ENCODE measurements at regions not wholly inside any gene's neighbourhood (a gene's known extent, or its start where the extent isn't known, plus 50 kb on each side); places are given as distances from the start of the nearest gene placed in this dataset.

DNA sequence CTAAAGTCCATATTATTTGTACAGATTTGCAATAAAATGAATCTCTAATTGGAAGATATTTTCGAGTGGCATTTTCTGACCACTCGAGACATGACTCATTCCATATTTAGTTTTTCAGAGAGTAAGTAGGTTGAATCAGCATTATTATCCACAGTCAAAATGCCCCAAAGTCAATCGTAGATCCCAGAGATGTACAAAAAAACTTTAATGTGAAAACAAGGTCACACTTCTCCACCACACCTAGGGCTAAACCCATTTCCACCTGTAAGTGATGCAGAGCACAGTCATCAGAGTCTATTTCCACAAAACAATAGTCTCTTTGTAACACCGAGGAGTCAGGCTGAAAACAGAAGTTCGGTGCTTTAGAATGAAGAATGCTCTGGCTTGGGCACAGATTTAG is 117.1 kb upstream of the TENM3 start:
- no peak overlapping the region for H2AFZ ChIP-seq (ENCODE audit: low read length)
- no peaks in the 10 kb centered on the region for H3K79me2 ChIP-seq (ENCODE audit: insufficient read depth, low read length)
- H3K9me3 ChIP-seq (ENCODE audit: low read length) = peaks cover 16% of the 10 kb centered on the region
- H4K20me1 ChIP-seq (ENCODE audit: insufficient read depth, low read length) = no peaks in the 10 kb centered on the region
- no peak for DNase-seq (ENCODE audit: low spot score)
- no peak for ATAC-seq
- BruUV-seq (replicated peaks) = no TSS peak
- H3K4me2 ChIP-seq (ENCODE audit: low read depth, low read length) = no peak overlapping the region
- H3K9ac ChIP-seq (ENCODE audit: insufficient read depth, low read depth, low read length) = no peak overlapping the region
- 4% methylated on average over 5 of the region's 5 CpGs for WGBS (ENCODE audit: low lambda C conversion rate)
- ChIA-PET CTCF (ENCODE audit: low intra/inter-chr PET ratio, low total read pairs) (no interaction called here), POLR2A (no interaction called here)
- H3K36me3 ChIP-seq (replicated peaks in 1 of 2; ENCODE audit: control insufficient read depth in 1 of 2, insufficient read depth in 2 of 2, low read length in 2 of 2) = no peaks in the 10 kb centered on the region
- in situ Hi-C loops (cut with HindIII; ENCODE audit: extremely low pct_ligation_motif_present, low pct_unique_long_range_greater_than_20kb) (no loop called here), intact Hi-C loops (cut with micrococcal nuclease; ENCODE audit: unreplicated experiment) (no loop called here)
- no peak overlapping the region for H3K27ac ChIP-seq (ENCODE audit: extremely low read length, insufficient read depth, low read length)
- TF ChIP-seq ZNF136 (CRISPR knock-in tag; IDR thresholded peaks at IDR 0.05; ENCODE audit: low read depth) (no peak), MAZ (IDR thresholded peaks at IDR 0.05; ENCODE audit: borderline replicate concordance, low read depth, low read length) (no peak), MAZ (CRISPR knock-in tag; IDR thresholded peaks at IDR 0.05; ENCODE audit: low read depth) (no peak), ZNF30 (CRISPR knock-in tag; IDR thresholded peaks at IDR 0.05) (no peak), EHMT2 (IDR thresholded peaks at IDR 0.05; ENCODE audit: borderline replicate concordance, low read depth, low read length) (no peak), FOXP1 (IDR thresholded peaks at IDR 0.05) (no peak), FOXP1 (CRISPR knock-in tag; IDR thresholded peaks at IDR 0.05) (no peak), ZNF616 (CRISPR knock-in tag; IDR thresholded peaks at IDR 0.05; ENCODE audit: low read depth) (no peak), KAT7 (CRISPR knock-in tag; IDR thresholded peaks at IDR 0.05; ENCODE audit: borderline replicate concordance) (no peak), SMYD3 (CRISPR knock-in tag; IDR thresholded peaks at IDR 0.05) (no peak), U2AF2 (IDR thresholded peaks at IDR 0.05; ENCODE audit: low read depth, low read length) (no peak)
- TF ChIP-seq, protein P1, sequence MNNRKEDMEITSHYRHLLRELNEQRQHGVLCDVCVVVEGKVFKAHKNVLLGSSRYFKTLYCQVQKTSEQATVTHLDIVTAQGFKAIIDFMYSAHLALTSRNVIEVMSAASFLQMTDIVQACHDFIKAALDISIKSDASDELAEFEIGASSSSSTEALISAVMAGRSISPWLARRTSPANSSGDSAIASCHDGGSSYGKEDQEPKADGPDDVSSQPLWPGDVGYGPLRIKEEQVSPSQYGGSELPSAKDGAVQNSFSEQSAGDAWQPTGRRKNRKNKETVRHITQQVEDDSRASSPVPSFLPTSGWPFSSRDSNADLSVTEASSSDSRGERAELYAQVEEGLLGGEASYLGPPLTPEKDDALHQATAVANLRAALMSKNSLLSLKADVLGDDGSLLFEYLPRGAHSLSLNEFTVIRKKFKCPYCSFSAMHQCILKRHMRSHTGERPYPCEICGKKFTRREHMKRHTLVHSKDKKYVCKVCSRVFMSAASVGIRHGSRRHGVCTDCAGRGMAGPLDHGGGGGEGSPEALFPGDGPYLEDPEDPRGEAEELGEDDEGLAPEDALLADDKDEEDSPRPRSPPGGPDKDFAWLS (CRISPR knock-in tag; IDR thresholded peaks at IDR 0.05; ENCODE audit: borderline replicate concordance) = no peak
- TF ChIP-seq, protein P2, sequence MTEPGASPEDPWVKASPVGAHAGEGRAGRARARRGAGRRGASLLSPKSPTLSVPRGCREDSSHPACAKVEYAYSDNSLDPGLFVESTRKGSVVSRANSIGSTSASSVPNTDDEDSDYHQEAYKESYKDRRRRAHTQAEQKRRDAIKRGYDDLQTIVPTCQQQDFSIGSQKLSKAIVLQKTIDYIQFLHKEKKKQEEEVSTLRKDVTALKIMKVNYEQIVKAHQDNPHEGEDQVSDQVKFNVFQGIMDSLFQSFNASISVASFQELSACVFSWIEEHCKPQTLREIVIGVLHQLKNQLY (CRISPR knock-in tag; IDR thresholded peaks at IDR 0.05) = no peak
- TF ChIP-seq, protein P3, sequence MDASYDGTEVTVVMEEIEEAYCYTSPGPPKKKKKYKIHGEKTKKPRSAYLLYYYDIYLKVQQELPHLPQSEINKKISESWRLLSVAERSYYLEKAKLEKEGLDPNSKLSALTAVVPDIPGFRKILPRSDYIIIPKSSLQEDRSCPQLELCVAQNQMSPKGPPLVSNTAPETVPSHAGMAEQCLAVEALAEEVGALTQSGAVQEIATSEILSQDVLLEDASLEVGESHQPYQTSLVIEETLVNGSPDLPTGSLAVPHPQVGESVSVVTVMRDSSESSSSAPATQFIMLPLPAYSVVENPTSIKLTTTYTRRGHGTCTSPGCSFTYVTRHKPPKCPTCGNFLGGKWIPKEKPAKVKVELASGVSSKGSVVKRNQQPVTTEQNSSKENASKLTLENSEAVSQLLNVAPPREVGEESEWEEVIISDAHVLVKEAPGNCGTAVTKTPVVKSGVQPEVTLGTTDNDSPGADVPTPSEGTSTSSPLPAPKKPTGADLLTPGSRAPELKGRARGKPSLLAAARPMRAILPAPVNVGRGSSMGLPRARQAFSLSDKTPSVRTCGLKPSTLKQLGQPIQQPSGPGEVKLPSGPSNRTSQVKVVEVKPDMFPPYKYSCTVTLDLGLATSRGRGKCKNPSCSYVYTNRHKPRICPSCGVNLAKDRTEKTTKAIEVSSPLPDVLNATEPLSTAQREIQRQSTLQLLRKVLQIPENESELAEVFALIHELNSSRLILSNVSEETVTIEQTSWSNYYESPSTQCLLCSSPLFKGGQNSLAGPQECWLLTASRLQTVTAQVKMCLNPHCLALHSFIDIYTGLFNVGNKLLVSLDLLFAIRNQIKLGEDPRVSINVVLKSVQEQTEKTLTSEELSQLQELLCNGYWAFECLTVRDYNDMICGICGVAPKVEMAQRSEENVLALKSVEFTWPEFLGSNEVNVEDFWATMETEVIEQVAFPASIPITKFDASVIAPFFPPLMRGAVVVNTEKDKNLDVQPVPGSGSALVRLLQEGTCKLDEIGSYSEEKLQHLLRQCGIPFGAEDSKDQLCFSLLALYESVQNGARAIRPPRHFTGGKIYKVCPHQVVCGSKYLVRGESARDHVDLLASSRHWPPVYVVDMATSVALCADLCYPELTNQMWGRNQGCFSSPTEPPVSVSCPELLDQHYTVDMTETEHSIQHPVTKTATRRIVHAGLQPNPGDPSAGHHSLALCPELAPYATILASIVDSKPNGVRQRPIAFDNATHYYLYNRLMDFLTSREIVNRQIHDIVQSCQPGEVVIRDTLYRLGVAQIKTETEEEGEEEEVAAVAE (CRISPR knock-in tag; IDR thresholded peaks at IDR 0.05; ENCODE audit: borderline replicate concordance) = no peak
- TF ChIP-seq, protein P4, sequence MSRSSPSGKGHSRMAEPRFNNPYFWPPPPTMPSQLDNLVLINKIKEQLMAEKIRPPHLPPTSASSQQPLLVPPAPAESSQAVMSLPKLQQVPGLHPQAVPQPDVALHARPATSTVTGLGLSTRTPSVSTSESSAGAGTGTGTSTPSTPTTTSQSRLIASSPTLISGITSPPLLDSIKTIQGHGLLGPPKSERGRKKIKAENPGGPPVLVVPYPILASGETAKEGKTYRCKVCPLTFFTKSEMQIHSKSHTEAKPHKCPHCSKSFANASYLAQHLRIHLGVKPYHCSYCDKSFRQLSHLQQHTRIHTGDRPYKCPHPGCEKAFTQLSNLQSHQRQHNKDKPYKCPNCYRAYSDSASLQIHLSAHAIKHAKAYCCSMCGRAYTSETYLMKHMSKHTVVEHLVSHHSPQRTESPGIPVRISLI (CRISPR knock-in tag; IDR thresholded peaks at IDR 0.05; ENCODE audit: borderline replicate concordance) = no peak
- TF ChIP-seq, protein P5, sequence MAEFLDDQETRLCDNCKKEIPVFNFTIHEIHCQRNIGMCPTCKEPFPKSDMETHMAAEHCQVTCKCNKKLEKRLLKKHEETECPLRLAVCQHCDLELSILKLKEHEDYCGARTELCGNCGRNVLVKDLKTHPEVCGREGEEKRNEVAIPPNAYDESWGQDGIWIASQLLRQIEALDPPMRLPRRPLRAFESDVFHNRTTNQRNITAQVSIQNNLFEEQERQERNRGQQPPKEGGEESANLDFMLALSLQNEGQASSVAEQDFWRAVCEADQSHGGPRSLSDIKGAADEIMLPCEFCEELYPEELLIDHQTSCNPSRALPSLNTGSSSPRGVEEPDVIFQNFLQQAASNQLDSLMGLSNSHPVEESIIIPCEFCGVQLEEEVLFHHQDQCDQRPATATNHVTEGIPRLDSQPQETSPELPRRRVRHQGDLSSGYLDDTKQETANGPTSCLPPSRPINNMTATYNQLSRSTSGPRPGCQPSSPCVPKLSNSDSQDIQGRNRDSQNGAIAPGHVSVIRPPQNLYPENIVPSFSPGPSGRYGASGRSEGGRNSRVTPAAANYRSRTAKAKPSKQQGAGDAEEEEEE (CRISPR knock-in tag; IDR thresholded peaks at IDR 0.05; ENCODE audit: borderline replicate concordance) = no peak
- no peak overlapping the region for H3K4me3 ChIP-seq (replicated peaks in 1 of 3; ENCODE audit: insufficient read depth in 1 of 3, low read depth in 2 of 3, low read length in 3 of 3)
- H3K27me3 ChIP-seq (ENCODE audit: control insufficient read depth in 1 of 2, insufficient read depth in 2 of 2, low read length in 2 of 2) = no peaks in the 10 kb centered on the region
- no peaks in the 10 kb centered on the region for H3K4me1 ChIP-seq (ENCODE audit: insufficient read depth, low read length)
- no peak for FAIRE-seq

All from HepG2 (cell line).